ENCODE measurements at regions not wholly inside any gene's neighbourhood (a gene's known extent, or its start where the extent isn't known, plus 50 kb on each side); places are given as distances from the start of the nearest gene placed in this dataset.

- no peak overlapping the region for H3K4me3 ChIP-seq
- FAIRE-seq = no peak
- 73% methylated on average over 7 of the region's 7 CpGs for WGBS (ENCODE audit: missing lambda C conversion rate)
- no peaks in the 10 kb centered on the region for H3K9me3 ChIP-seq
- TF ChIP-seq FOSL2 (IDR thresholded peaks at IDR 0.05) (no peak), FOSL2 (CRISPR knock-in tag; IDR thresholded peaks at IDR 0.05) (no peak), RAD21 (conservative IDR thresholded peaks at IDR 0.05 in 1 of 2, IDR thresholded peaks at IDR 0.05 in 1 of 2) (no peak), HDAC2 (IDR thresholded peaks at IDR 0.05) (no peak), MAFK (IDR thresholded peaks at IDR 0.05; ENCODE audit: partially characterized antibody) (no peak), CHD4 (IDR thresholded peaks at IDR 0.05; ENCODE audit: borderline replicate concordance) (no peak), SREBF2 (IDR thresholded peaks at IDR 0.05) (no peak), CEBPB (IDR thresholded peaks at IDR 0.05) (no peak), JUNB (IDR thresholded peaks at IDR 0.05) (no peak), RCOR1 (IDR thresholded peaks at IDR 0.05; ENCODE audit: low read depth, low read length) (no peak), ZSCAN20 (CRISPR knock-in tag; IDR thresholded peaks at IDR 0.05) (no peak), JUN (IDR thresholded peaks at IDR 0.05) (no peak), NR3C1 (IDR thresholded peaks at IDR 0.05) (no peak), EHF (CRISPR knock-in tag; IDR thresholded peaks at IDR 0.05) (no peak), USF2 (IDR thresholded peaks at IDR 0.05) (no peak), RARB (CRISPR knock-in tag; IDR thresholded peaks at IDR 0.05) (no peak), HOXB13 (CRISPR knock-in tag; IDR thresholded peaks at IDR 0.05; ENCODE audit: low read depth) (no peak)
- TF ChIP-seq, protein P1, sequence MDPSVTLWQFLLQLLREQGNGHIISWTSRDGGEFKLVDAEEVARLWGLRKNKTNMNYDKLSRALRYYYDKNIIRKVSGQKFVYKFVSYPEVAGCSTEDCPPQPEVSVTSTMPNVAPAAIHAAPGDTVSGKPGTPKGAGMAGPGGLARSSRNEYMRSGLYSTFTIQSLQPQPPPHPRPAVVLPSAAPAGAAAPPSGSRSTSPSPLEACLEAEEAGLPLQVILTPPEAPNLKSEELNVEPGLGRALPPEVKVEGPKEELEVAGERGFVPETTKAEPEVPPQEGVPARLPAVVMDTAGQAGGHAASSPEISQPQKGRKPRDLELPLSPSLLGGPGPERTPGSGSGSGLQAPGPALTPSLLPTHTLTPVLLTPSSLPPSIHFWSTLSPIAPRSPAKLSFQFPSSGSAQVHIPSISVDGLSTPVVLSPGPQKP (IDR thresholded peaks at IDR 0.05; ENCODE audit: low read depth, low read length) = no peak
- TF ChIP-seq, protein P2, sequence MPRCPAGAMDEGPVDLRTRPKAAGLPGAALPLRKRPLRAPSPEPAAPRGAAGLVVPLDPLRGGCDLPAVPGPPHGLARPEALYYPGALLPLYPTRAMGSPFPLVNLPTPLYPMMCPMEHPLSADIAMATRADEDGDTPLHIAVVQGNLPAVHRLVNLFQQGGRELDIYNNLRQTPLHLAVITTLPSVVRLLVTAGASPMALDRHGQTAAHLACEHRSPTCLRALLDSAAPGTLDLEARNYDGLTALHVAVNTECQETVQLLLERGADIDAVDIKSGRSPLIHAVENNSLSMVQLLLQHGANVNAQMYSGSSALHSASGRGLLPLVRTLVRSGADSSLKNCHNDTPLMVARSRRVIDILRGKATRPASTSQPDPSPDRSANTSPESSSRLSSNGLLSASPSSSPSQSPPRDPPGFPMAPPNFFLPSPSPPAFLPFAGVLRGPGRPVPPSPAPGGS (IDR thresholded peaks at IDR 0.05) = no peak
- TF ChIP-seq, protein P3, sequence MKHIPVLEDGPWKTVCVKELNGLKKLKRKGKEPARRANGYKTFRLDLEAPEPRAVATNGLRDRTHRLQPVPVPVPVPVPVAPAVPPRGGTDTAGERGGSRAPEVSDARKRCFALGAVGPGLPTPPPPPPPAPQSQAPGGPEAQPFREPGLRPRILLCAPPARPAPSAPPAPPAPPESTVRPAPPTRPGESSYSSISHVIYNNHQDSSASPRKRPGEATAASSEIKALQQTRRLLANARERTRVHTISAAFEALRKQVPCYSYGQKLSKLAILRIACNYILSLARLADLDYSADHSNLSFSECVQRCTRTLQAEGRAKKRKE (CRISPR knock-in tag; IDR thresholded peaks at IDR 0.05; ENCODE audit: low read depth) = no peak
- CTCF ChIA-PET = interaction anchor here (1.1 kb wide), 1 partner anchor 11 kb away, joined by 3 read pairs; no protein-coding TSS in a partner anchor
- DNase-seq (ENCODE audit: low read depth in 1 of 2, low spot score in 1 of 2) = no peak
- H3K4me2 ChIP-seq = no peak overlapping the region
- H3K4me1 ChIP-seq = no peaks in the 10 kb centered on the region
- H3K27ac ChIP-seq = no peak overlapping the region
- POLR2A ChIA-PET = no interaction called here
- ATAC-seq = no peak
Observed at GRCh38 chr9:79286992-79287707, 284.6 kb upstream of the TLE4 start.

GRCh38 chr9:79287708-79288290 lies 284.0 kb upstream of the TLE4 start:
- Histone ChIP-seq H3K27ac (no peak overlapping the region), H3K4me1 (no peaks in the 10 kb centered on the region), H3K4me2 (no peak overlapping the region), H3K9me3 (no peaks in the 10 kb centered on the region), H3K4me3 (no peak overlapping the region)
- ChIA-PET POLR2A (no interaction called here), CTCF (no interaction called here)
- DNase-seq (ENCODE audit: low read depth in 1 of 2, low spot score in 1 of 2) (no peak), FAIRE-seq (no peak), ATAC-seq (no peak)
- WGBS (ENCODE audit: missing lambda C conversion rate) = 91% methylated on average over 4 of the region's 4 CpGs
- no peak for TF ChIP-seq RCOR1 (IDR thresholded peaks at IDR 0.05; ENCODE audit: low read depth, low read length)
- TF ChIP-seq, protein P4, sequence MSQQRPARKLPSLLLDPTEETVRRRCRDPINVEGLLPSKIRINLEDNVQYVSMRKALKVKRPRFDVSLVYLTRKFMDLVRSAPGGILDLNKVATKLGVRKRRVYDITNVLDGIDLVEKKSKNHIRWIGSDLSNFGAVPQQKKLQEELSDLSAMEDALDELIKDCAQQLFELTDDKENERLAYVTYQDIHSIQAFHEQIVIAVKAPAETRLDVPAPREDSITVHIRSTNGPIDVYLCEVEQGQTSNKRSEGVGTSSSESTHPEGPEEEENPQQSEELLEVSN (IDR thresholded peaks at IDR 0.05; ENCODE audit: borderline replicate concordance, low read depth) = no peak
- no peak for TF ChIP-seq CBX2 (IDR thresholded peaks at IDR 0.05; ENCODE audit: borderline replicate concordance, low read depth)
- no peak for TF ChIP-seq POLR2A (IDR thresholded peaks at IDR 0.05; ENCODE audit: low read length)
- no peak for TF ChIP-seq HMGXB4 (CRISPR knock-in tag; IDR thresholded peaks at IDR 0.05; ENCODE audit: borderline replicate concordance)
- no peak for TF ChIP-seq HOXB5 (CRISPR knock-in tag; IDR thresholded peaks at IDR 0.05)
- no peak for TF ChIP-seq RFX5 (IDR thresholded peaks at IDR 0.05)
